HG03159 (cell line): ENCODE measurements at regions not wholly inside any gene's neighbourhood (a gene's known extent, or its start where the extent isn't known, plus 50 kb on each side); places are given as distances from the start of the nearest gene placed in this dataset.

Source experiments
- ATAC-seq: cut with Tn5 transposase; IDR thresholded peaks from one replicate; pipeline ENCODE4 v1.9.1; 2021; ENCODE audit warnings: mild to moderate bottlenecking, moderate library complexity; ENCODE audit not compliant: unreplicated experiment

- ATAC-seq = no peak
These were observed 50.3 kb upstream of the HMHB1 start for GRCh38 chr5:143761663-143762062.

GRCh38 chr5:143760755-143761154, 51.2 kb upstream of the HMHB1 start:
- no peak for ATAC-seq

- ATAC-seq = peak; percentile 44
These were observed 51.8 kb upstream of the HMHB1 start for GRCh38 chr5:143760131-143760505.

GRCh38 chr5:143759396-143760130, 52.4 kb upstream of the HMHB1 start:
- no peak for ATAC-seq

GRCh38 chr5:143758750-143759149, 53.2 kb upstream of the HMHB1 start:
- peak; percentile 76 for ATAC-seq

- ATAC-seq = no peak
These were observed 53.9 kb upstream of the HMHB1 start for GRCh38 chr5:143758015-143758414.

GRCh38 chr5:143757116-143757515, 54.8 kb upstream of the HMHB1 start:
- ATAC-seq = no peak

GRCh38 chr5:143755966-143756365, 56.0 kb upstream of the HMHB1 start:
- no peak for ATAC-seq

GRCh38 chr5:143752165-143752850, 59.7 kb upstream of the HMHB1 start:
- no peak for ATAC-seq

GRCh38 chr5:143751342-143751741, 60.6 kb upstream of the HMHB1 start:
- no peak for ATAC-seq

- ATAC-seq = no peak
These were observed 62.3 kb upstream of the HMHB1 start for GRCh38 chr5:143749581-143750205.

GRCh38 chr5:143748516-143748915, 63.4 kb upstream of the HMHB1 start:
- ATAC-seq = no peak

- no peak for ATAC-seq
These were observed 69.0 kb upstream of the HMHB1 start for GRCh38 chr5:143742951-143743350.

GRCh38 chr5:143741421-143741820, 70.5 kb upstream of the HMHB1 start:
- ATAC-seq = no peak

GRCh38 chr5:143740956-143741355, 71.0 kb upstream of the HMHB1 start:
- ATAC-seq = no peak

GRCh38 chr5:143739746-143740145, 72.2 kb upstream of the HMHB1 start:
- ATAC-seq = no peak

- no peak for ATAC-seq
These were observed 73.3 kb upstream of the HMHB1 start for GRCh38 chr5:143738417-143739401.

GRCh38 chr5:143737062-143737461, 74.9 kb upstream of the HMHB1 start:
- ATAC-seq = no peak

- no peak for ATAC-seq
These were observed 77.5 kb upstream of the HMHB1 start for GRCh38 chr5:143734456-143734780.

- no peak for ATAC-seq
These were observed 78.1 kb upstream of the HMHB1 start for GRCh38 chr5:143733665-143734455.
